Sigmoid colon (tissue), 6 donors: ENCODE measurements at regions not wholly inside any gene's neighbourhood (a gene's known extent, or its start where the extent isn't known, plus 50 kb on each side); places are given as distances from the start of the nearest gene placed in this dataset.

Experiments used
- DNase-seq: peaks from one replicate; pipeline ENCODE4 v3.0.0-alpha.2; 2019
- H3K27ac ChIP-seq, 4 donors: fragments of 200-600 bp; sonication (generic); one replicate each; pipeline ENCODE4 v1.5.1; 2016 to 2019; ENCODE audit warnings: mild to moderate bottlenecking in 1 of 4
- H3K27me3 ChIP-seq, 3 donors: fragments of 200-600 bp; sonication (generic); one replicate each; pipeline ENCODE4 v1.5.1; 2019; ENCODE audit warnings: mild to moderate bottlenecking in 1 of 3
- H3K36me3 ChIP-seq, 4 donors: fragments of 200-600 bp; sonication (generic); one replicate each; pipeline ENCODE4 v1.5.1; 2016 to 2019
- H3K4me1 ChIP-seq, 4 donors: fragments of 200-600 bp; sonication (generic); one replicate each; pipeline ENCODE4 v1.5.1; 2017 to 2019
- H3K4me3 ChIP-seq, 4 donors: fragments of 200-600 bp; sonication (generic); one replicate each; pipeline ENCODE4 v1.5.1; 2017 to 2019; ENCODE audit warnings: mild to moderate bottlenecking in 2 of 4, moderate library complexity in 1 of 4
- H3K9me3 ChIP-seq, 4 donors: fragments of 200-600 bp in 3 of 4; sonication (generic) in 3 of 4; one replicate each; pipeline versions ENCODE4 v1.5.1 to v1.6.1; 2013 to 2019
- EP300 ChIP-seq, 4 donors: sonication (generic); formaldehyde crosslinking; IDR thresholded peaks; one replicate each; pipeline ENCODE4 v1.6.1; 2017; ENCODE audit warnings: antibody characterized with exemption in 4 of 4
- POLR2A ChIP-seq, 2 donors: fragments of 450-650 bp; IDR thresholded peaks; one replicate each; pipeline ENCODE4 v1.6.1; 2016; ENCODE audit warnings: antibody characterized with exemption in 2 of 2, mild to moderate bottlenecking in 2 of 2, moderate library complexity in 2 of 2
- POLR2AphosphoS5 ChIP-seq, 4 donors: sonication (generic); formaldehyde crosslinking; IDR thresholded peaks; one replicate each; pipeline ENCODE4 v1.6.1; 2017; ENCODE audit warnings: antibody characterized with exemption in 4 of 4
- whole genome bisulfite sequencing, 2 donors: extraction: QIAGEN DNeasy Blood & Tissue Kit; methylation state at CpG; one replicate each; pipeline ENCODE4 v1.1.7; 2013; 5-methylcytosine and 5-hydroxymethylcytosine counted together
- intact Hi-C: fragments of 100-400 bp; cut with DNase I; formaldehyde crosslinking; loops from one replicate; pipeline ENCODE4 v1.15.1; 2023
- TF ChIP-seq, protein P1 (sequence below), 4 experiments: fragments of 450-650 bp in 3 of 4; fragments of 200-600 bp in 1 of 4; IDR thresholded peaks; one replicate each; pipeline ENCODE4 v1.5.1; 2016 to 2019; ENCODE audit warnings: antibody characterized with exemption in 4 of 4, mild to moderate bottlenecking in 3 of 4, moderate library complexity in 2 of 4
- donor health status: healthy with polysubstance abuse.
- donor health status: healthy.

DNA sequence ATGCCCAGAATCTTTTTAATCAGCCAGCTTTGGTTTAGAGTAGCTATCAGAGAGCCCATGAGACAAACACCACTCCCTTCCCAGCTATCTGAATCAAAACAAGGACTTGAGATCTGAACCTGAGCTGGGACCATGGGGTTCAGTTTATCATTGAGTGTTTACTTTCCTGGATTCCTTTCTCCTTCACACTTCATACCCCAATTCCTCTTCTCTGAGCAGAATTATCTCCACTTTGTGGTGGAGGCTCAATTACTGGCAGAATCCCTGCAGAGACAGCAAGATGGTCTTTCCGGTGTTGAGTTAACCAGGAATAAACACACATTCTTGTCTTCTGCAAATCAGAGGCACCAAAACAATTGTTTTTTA, 102.4 kb downstream of the RPL22L1 start:
- Histone ChIP-seq H3K27me3 (no peaks in the 10 kb centered on the region), H3K4me1 (no peaks in the 10 kb centered on the region), H3K36me3 (no peaks in the 10 kb centered on the region), H3K4me3 (no peak overlapping the region), H3K9me3 (no peaks in the 10 kb centered on the region), H3K27ac (no peak overlapping the region)
- TF ChIP-seq POLR2A (IDR thresholded peaks at IDR 0.05) (no peak), POLR2AphosphoS5 (IDR thresholded peaks at IDR 0.05) (no peak)
- TF ChIP-seq, protein P1, sequence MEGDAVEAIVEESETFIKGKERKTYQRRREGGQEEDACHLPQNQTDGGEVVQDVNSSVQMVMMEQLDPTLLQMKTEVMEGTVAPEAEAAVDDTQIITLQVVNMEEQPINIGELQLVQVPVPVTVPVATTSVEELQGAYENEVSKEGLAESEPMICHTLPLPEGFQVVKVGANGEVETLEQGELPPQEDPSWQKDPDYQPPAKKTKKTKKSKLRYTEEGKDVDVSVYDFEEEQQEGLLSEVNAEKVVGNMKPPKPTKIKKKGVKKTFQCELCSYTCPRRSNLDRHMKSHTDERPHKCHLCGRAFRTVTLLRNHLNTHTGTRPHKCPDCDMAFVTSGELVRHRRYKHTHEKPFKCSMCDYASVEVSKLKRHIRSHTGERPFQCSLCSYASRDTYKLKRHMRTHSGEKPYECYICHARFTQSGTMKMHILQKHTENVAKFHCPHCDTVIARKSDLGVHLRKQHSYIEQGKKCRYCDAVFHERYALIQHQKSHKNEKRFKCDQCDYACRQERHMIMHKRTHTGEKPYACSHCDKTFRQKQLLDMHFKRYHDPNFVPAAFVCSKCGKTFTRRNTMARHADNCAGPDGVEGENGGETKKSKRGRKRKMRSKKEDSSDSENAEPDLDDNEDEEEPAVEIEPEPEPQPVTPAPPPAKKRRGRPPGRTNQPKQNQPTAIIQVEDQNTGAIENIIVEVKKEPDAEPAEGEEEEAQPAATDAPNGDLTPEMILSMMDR (IDR thresholded peaks at IDR 0.05), result no peak
- intact Hi-C loops, result no loop called here
- WGBS, 2 donors, result 92 to 96% methylated on average over 1 of the region's 1 CpG
- DNase-seq, result no peak

DNA sequence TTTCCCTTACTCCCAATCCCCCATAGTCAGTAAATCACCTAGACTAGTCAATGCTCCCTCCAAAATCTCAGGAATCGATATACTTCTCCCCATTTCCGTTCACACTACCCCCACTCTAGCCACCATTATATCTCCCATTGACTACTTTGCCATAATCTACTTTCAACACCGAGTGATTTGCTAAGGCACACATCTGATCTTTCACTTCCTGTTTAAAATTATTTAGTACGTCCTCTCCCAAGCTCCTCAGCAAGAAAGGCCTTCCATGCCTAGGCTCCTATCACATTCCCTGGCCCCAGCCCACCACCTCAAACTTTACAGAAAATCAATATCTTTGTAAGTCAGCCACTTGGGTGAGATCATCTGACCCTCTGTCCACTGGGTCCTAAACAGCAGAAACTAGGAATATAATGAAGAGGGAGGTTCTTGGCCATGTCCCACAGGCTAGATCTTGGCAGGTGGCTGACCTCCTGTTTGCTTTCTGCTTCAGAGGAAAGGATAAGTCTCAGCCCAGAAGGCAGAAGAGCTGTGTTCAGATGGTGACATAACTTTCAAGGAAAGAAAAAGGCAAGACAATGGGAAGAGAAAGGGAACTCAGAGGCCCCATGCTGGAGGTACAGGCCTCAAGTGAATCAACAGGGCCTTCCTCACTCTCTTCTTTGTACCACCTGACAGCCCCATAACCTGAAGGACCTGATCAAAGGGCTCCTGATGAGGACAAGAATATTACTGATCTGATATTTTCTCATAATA, 103.0 kb downstream of the RPL22L1 start:
- TF ChIP-seq POLR2AphosphoS5 (IDR thresholded peaks at IDR 0.05) (no peak), POLR2A (IDR thresholded peaks at IDR 0.05) (no peak)
- TF ChIP-seq, protein P1 (IDR thresholded peaks at IDR 0.05), result no peak
- intact Hi-C loops, result no loop called here
- Histone ChIP-seq H3K4me1 (no peaks in the 10 kb centered on the region), H3K4me3 (no peak overlapping the region), H3K27ac (no peak overlapping the region), H3K36me3 (no peaks in the 10 kb centered on the region), H3K9me3 (no peaks in the 10 kb centered on the region), H3K27me3 (no peaks in the 10 kb centered on the region)
- 82 to 90% methylated on average over 4 of the region's 4 CpGs for whole genome bisulfite sequencing, 2 donors
- DNase-seq, result no peak

DNA sequence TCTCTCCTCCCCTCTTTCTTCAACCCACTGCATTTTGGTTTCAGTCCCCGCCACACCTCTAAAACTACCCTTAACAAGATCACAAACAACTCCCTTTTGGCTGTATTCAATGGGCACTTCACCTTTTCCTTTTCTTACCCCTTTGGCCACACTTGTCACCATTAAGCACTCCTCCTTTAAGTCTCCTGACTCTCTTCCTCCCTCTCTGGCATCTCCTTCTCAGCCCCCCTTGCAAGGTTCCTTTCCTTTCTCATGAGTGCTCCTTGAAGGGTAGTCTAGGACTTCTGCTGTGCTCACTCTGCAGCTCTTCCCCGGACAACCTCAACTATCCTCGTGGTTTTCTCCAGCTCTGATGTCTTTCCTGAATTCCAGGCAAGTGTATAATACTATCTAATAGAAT, 103.7 kb downstream of the RPL22L1 start:
- no peaks in the 10 kb centered on the region for H3K27me3 ChIP-seq
- no peak for TF ChIP-seq EP300 (IDR thresholded peaks at IDR 0.05)
- TF ChIP-seq POLR2A (IDR thresholded peaks at IDR 0.05), result no peak
- TF ChIP-seq, protein P1 (IDR thresholded peaks at IDR 0.05), result no peak
- TF ChIP-seq POLR2AphosphoS5 (IDR thresholded peaks at IDR 0.05), result no peak
- WGBS, 2 donors, result 89 to 95% methylated on average over 3 of the region's 3 CpGs
- H3K36me3 ChIP-seq, result no peaks in the 10 kb centered on the region
- intact Hi-C loops, result no loop called here
- DNase-seq, result no peak
- H3K9me3 ChIP-seq, result no peaks in the 10 kb centered on the region
- H3K27ac ChIP-seq, result no peak overlapping the region
- H3K4me1 ChIP-seq, result no peaks in the 10 kb centered on the region
- H3K4me3 ChIP-seq, result no peak overlapping the region

DNA sequence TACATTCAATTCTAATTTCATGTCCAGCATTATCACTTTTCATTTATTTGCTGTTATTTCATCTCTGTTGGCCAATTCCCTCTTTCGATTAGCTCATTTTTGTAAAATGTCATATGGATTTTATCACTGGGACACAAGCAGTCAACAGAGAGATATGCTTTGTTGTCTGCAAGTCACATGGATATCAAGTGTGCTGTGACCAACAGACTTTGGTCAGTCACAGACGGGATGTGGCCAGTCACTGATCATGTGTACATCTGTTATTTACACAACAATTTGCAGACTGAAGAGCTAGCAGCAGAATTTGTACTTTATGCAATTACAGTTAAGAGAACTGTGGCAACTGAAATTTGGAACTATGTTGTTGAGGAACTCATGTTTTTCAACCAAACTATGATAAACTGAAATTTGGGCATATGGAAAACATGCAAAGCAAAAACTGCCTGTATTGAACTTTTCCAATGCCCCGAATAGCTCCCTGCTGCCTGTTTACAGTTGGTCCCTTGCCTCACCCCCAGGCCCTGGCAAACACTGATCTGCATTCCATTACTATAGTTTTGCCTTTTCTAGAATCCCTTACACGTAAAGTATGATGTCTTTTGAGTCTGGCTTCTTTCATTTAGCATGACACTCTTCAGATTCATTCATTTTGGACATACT, 104.4 kb downstream of the RPL22L1 start:
- WGBS, 2 donors, result 62 to 76% methylated on average over 4 of the region's 4 CpGs
- DNase-seq, result no peak
- Histone ChIP-seq H3K36me3 (no peaks in the 10 kb centered on the region), H3K4me1 (no peaks in the 10 kb centered on the region), H3K27me3 (no peaks in the 10 kb centered on the region), H3K27ac (no peak overlapping the region), H3K9me3 (no peaks in the 10 kb centered on the region), H3K4me3 (no peak overlapping the region)
- intact Hi-C loops, result no loop called here
- TF ChIP-seq EP300 (IDR thresholded peaks at IDR 0.05), result no peak

DNA sequence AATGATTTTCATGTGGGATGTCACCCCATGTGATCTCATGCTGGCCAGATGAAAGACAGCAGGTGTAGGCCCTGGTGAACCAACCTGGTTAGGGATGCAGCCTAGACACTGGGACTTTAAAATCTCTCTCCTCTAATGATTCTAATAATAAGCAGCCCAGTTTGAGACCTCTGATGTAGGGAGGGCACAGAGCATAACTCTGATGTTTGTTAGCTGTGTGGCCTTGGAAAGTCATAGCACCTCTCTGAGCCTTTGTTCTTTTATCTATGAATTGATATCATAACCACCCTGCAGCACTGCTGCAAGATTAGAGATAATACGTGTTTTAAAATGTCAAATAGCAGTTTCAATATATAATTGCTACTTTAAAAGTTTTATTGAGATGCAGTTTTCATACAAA, 106.0 kb downstream of the RPL22L1 start:
- H3K4me3 ChIP-seq, result no peak overlapping the region
- DNase-seq, result no peak
- TF ChIP-seq POLR2AphosphoS5 (IDR thresholded peaks at IDR 0.05) (no peak), EP300 (IDR thresholded peaks at IDR 0.05) (no peak), POLR2A (IDR thresholded peaks at IDR 0.05) (no peak)
- TF ChIP-seq, protein P1 (IDR thresholded peaks at IDR 0.05), result no peak
- H3K4me1 ChIP-seq, result no peaks in the 10 kb centered on the region
- no peaks in the 10 kb centered on the region for H3K9me3 ChIP-seq
- no peak overlapping the region for H3K27ac ChIP-seq
- intact Hi-C loops, result no loop called here
- WGBS, 2 donors, result 31 to 60% methylated on average over 1 of the region's 1 CpG
- no peaks in the 10 kb centered on the region for H3K27me3 ChIP-seq
- no peaks in the 10 kb centered on the region for H3K36me3 ChIP-seq
